GM12878 (cell line): ENCODE measurements at regions not wholly inside any gene's neighbourhood (a gene's known extent, or its start where the extent isn't known, plus 50 kb on each side); places are given as distances from the start of the nearest gene placed in this dataset.

Source experiments
- ATAC-seq: fragments of 200-7000 bp; cut with Tn5 transposase; 3 replicates; pipeline ENCODE4 v1.9.1; 2020; ENCODE audit warnings: mild to moderate bottlenecking, moderate library complexity
- BruUV-seq: library from RNA; stranded (reverse); fragments of 400-500 nt; replicated peaks from 2 replicates; lab custom pipeline; 2021; lab: Mats Ljungman, UMichigan
- CTCF ChIA-PET: fragments of 300-600 bp; sonication (Branson Sonifier 250); formaldehyde crosslinking; extraction: SDS; loops from one replicate; lab custom pipeline; 2021; ENCODE audit warnings: inconsistent platforms; lab: Yijun Ruan, JAX
- POLR2A ChIA-PET: fragments of 350-600 bp; formaldehyde crosslinking; extraction: SDS; loops from one replicate; lab custom pipeline; 2021; ENCODE audit warnings: inconsistent platforms; lab: Charles Lee
- RAD21 ChIA-PET: fragments of 300-600 bp; sonication (Branson Sonifier 250); formaldehyde crosslinking; loops from one replicate; lab custom pipeline; 2023; ENCODE audit warnings: antibody characterized with exemption; ENCODE audit not compliant: unreplicated experiment; lab: Charles Lee
- SMC1A ChIA-PET: fragments of 300-600 bp; sonication (Branson Sonifier 250); formaldehyde crosslinking; loops from one replicate; lab custom pipeline; 2023; ENCODE audit not compliant: unreplicated experiment, uncharacterized antibody; lab: Charles Lee
- DNase-seq: peaks from one replicate; pipeline ENCODE4 v3.0.0-alpha.2; 2011; ENCODE audit warnings: low read depth, low spot score
- FAIRE-seq: peaks from 3 replicates; lab custom pipeline; 2011; peaks lifted over from hg19 to GRCh38; lab: Jason Lieb, UNC
- H2AFZ ChIP-seq: 2 replicates; pipeline ENCODE4 v1.6.0; 2011; ENCODE audit warnings: low read depth, low read length, control low read depth; ENCODE audit not compliant: control insufficient read depth
- H3K27ac ChIP-seq: 2 replicates; pipeline ENCODE4 v1.5.1; 2011; ENCODE audit warnings: control low read depth; ENCODE audit not compliant: control insufficient read depth, insufficient read depth
- H3K27me3 ChIP-seq, 2 experiments: replicated peaks in 1 of 2; 2 replicates each; pipeline versions ENCODE4 v1.6.0 to v1.6.1; 2011; ENCODE audit warnings: low read length in 1 of 2; ENCODE audit not compliant: control insufficient read depth in 2 of 2, insufficient read depth in 2 of 2
- H3K36me3 ChIP-seq, 2 experiments: 2 replicates each; pipeline ENCODE4 v1.5.1; 2011; ENCODE audit warnings: low read length in 1 of 2; ENCODE audit not compliant: control insufficient read depth in 2 of 2, insufficient read depth in 2 of 2
- H3K4me1 ChIP-seq: 2 replicates; pipeline ENCODE4 v1.6.1; 2011; ENCODE audit warnings: mild to moderate bottlenecking, low read length, moderate library complexity, mixed read lengths; ENCODE audit not compliant: control insufficient read depth, insufficient read depth
- H3K4me2 ChIP-seq: 2 replicates; pipeline ENCODE4 v1.6.0; 2011; ENCODE audit warnings: control low read depth; ENCODE audit not compliant: control insufficient read depth, insufficient read depth
- H3K4me3 ChIP-seq: fragments of 200-600 bp; sonication (generic); 2 replicates; pipeline ENCODE4 v1.5.1; 2016
- H3K79me2 ChIP-seq: 2 replicates; pipeline ENCODE4 v1.6.0; 2011; ENCODE audit warnings: low read length; ENCODE audit not compliant: control insufficient read depth, insufficient read depth
- H3K9ac ChIP-seq: 2 replicates; pipeline ENCODE4 v1.8.0; 2011; ENCODE audit warnings: low read length, control low read depth, mixed read lengths; ENCODE audit not compliant: control insufficient read depth, insufficient read depth
- H3K9me3 ChIP-seq: replicated peaks from 3 replicates; pipeline ENCODE4 v1.5.1; 2011; ENCODE audit warnings: mild to moderate bottlenecking, low read length; ENCODE audit not compliant: control insufficient read depth, insufficient read depth
- H4K20me1 ChIP-seq: 2 replicates; pipeline ENCODE4 v1.6.0; 2011; ENCODE audit not compliant: control insufficient read depth, insufficient read depth
- IRF4 ChIP-seq: IDR thresholded peaks from 2 replicates; pipeline ENCODE4 v1.6.1; 2011; ENCODE audit warnings: low read depth, low read length
- MEF2B ChIP-seq: fragments of 450-650 bp; IDR thresholded peaks from 2 replicates; pipeline ENCODE4 v1.6.1; 2018; ENCODE audit warnings: mild to moderate bottlenecking, moderate library complexity; ENCODE audit not compliant: partially characterized antibody, poor library complexity, severe bottlenecking
- NFYA ChIP-seq: IDR thresholded peaks from 2 replicates; pipeline ENCODE4 v1.6.1; 2011; ENCODE audit warnings: low read depth, mild to moderate bottlenecking, low read length, improper control_type of control experiment, borderline replicate concordance
- RAD21 ChIP-seq: IDR thresholded peaks from 2 replicates; pipeline ENCODE4 v1.6.1; 2011; ENCODE audit warnings: mild to moderate bottlenecking, low read depth, low read length, moderate library complexity; ENCODE audit not compliant: insufficient read depth
- RFX5 ChIP-seq: IDR thresholded peaks from 2 replicates; pipeline ENCODE4 v1.6.1; 2011; ENCODE audit warnings: low read depth, low read length, improper control_type of control experiment
- ZZZ3 ChIP-seq: IDR thresholded peaks from 2 replicates; pipeline ENCODE4 v1.6.1; 2011; ENCODE audit warnings: low read depth; ENCODE audit not compliant: control insufficient read depth, insufficient read length
- WGBS: methylation state at CpG from one replicate; pipeline ENCODE4 v1.1.6; 2016; ENCODE audit warnings: low lambda C conversion rate; ENCODE audit not compliant: insufficient replicate concordance, insufficient coverage; ENCODE audit errors: missing lambda C conversion rate; 5-methylcytosine and 5-hydroxymethylcytosine counted together
- in situ Hi-C: fragments of 300-500 bp; cut with MboI; formaldehyde crosslinking; loops from 9 replicates; pipeline ENCODE4 v1.14.3; 2018; ENCODE audit warnings: mixed read lengths
- intact Hi-C: fragments of 100-400 bp; cut with micrococcal nuclease; formaldehyde crosslinking; loops from one replicate; pipeline ENCODE4 v1.14.2; 2022; ENCODE audit not compliant: unreplicated experiment
- TF ChIP-seq, protein P1 (sequence below): fragments of 450-650 bp; IDR thresholded peaks from 2 replicates; pipeline ENCODE4 v1.6.1; 2018; ENCODE audit warnings: borderline replicate concordance, mild to moderate bottlenecking; ENCODE audit not compliant: partially characterized antibody
- TF ChIP-seq, protein P2 (sequence below): fragments of 450-650 bp; formaldehyde crosslinking; IDR thresholded peaks from 2 replicates; pipeline ENCODE4 v1.4.0; 2022; ENCODE audit warnings: mild to moderate bottlenecking, moderate library complexity
- TF ChIP-seq, protein P3 (sequence below): fragments of 450-650 bp; formaldehyde crosslinking; IDR thresholded peaks from 2 replicates; pipeline ENCODE4 v1.5.0; 2022; ENCODE audit warnings: mild to moderate bottlenecking, missing genetic modification characterization

DNA sequence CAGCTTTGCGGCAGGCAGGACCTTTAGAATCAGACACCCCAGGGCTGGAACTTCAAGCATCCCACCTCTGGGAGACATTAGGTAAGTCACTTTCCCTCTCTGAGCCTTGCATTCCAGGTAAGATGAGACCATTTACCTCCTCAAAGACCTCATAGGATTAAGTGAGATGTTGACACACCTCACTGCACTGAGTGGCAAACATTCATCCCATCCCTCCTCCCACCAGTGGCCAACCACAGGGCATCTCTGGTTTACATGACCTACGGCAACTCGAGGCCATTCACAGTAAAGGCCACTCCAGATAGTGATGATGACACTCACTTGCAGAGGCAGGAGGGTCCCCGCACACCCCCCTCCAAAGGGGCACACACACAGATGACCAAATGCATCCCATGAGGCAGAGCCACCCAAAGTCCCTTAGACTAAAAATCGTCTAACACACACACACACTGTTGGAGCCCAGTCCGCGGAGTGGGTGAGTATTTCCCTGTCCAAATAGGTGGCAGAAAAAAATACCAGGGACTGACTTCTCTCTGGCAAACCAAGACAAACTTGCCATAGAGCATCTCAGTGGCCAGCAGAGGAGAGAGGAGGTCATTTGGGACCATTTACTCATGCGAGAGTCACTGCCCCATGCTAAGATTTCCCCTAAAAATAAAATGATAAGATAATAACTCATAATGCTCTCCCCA is 454.9 kb downstream of the SOX9 start (continued):
- TF ChIP-seq MEF2B: no peak

DNA sequence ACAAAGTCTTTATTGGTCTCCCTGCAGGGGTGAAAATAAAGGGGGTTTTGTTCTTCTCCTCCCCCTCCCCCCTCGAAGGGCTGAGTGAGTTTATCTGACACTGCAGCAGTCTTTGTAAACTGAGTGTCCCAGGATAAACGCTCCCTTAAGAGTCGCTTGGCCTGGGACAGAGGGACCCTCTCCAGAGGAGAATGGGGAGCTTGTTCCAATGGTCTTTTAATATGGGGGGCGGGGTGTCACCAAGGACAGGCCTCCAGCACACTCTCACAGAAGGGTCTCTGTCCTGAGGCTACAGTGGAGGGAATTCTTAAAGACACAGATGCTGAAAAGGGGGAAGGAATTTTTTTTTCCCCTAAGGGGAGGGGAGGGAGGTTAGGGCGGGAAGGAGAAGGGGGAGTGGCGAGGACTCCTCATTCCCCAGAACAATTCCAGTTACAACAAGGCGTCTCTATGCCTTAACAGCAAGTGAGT is 455.5 kb downstream of the SOX9 start:
- Histone ChIP-seq H3K27ac (no peak overlapping the region), H3K4me2 (no peak overlapping the region), H3K9me3 (no peaks in the 10 kb centered on the region), H2AFZ (no peak overlapping the region), H3K27me3 (peaks cover 0 to 2% of the 10 kb centered on the region in 2 experiments; a peak in 1 of 4 replicates), H3K79me2 (no peaks in the 10 kb centered on the region), H3K4me1 (no peaks in the 10 kb centered on the region), H3K36me3 (no peaks in the 10 kb centered on the region), H3K4me3 (no peak overlapping the region), H3K9ac (no peak overlapping the region), H4K20me1 (no peaks in the 10 kb centered on the region)
- ChIA-PET CTCF (interaction anchor here (1.3 to 2.2 kb wide), 3 partner anchors 11 to 149 kb away, joined by 3 to 10 read pairs (median 7); no protein-coding TSS in a partner anchor), POLR2A (interaction anchor here (1.5 kb wide), 1 partner anchor 13 kb away, joined by 3 read pairs; no protein-coding TSS in a partner anchor), RAD21 (interaction anchor here (0.6 to 2.0 kb wide), 2 partner anchors 11 to 156 kb away, joined by 3 to 12 read pairs; no protein-coding TSS in a partner anchor), SMC1A (interaction anchor here (0.6 to 5.0 kb wide), 3 partner anchors 12 to 43 kb away, joined by 3 to 30 read pairs (median 5); no protein-coding TSS in a partner anchor)
- BruUV-seq: no TSS peak
- ATAC-seq (no peak), FAIRE-seq (no peak), DNase-seq (no peak)
- in situ Hi-C loops (no loop called here), intact Hi-C loops (no loop called here)
- TF ChIP-seq RFX5 (no peak), ZZZ3 (no peak), MEF2B (no peak), RAD21 (no peak), NFYA (no peak), IRF4 (no peak)
- TF ChIP-seq, protein P1, sequence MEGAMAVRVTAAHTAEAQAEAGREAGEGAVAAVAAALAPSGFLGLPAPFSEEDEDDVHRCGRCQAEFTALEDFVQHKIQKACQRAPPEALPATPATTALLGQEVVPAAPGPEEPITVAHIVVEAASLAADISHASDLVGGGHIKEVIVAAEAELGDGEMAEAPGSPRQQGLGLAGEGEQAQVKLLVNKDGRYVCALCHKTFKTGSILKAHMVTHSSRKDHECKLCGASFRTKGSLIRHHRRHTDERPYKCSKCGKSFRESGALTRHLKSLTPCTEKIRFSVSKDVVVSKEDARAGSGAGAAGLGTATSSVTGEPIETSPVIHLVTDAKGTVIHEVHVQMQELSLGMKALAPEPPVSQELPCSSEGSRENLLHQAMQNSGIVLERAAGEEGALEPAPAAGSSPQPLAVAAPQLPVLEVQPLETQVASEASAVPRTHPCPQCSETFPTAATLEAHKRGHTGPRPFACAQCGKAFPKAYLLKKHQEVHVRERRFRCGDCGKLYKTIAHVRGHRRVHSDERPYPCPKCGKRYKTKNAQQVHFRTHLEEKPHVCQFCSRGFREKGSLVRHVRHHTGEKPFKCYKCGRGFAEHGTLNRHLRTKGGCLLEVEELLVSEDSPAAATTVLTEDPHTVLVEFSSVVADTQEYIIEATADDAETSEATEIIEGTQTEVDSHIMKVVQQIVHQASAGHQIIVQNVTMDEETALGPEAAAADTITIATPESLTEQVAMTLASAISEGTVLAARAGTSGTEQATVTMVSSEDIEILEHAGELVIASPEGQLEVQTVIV: no peak
- TF ChIP-seq, protein P2, sequence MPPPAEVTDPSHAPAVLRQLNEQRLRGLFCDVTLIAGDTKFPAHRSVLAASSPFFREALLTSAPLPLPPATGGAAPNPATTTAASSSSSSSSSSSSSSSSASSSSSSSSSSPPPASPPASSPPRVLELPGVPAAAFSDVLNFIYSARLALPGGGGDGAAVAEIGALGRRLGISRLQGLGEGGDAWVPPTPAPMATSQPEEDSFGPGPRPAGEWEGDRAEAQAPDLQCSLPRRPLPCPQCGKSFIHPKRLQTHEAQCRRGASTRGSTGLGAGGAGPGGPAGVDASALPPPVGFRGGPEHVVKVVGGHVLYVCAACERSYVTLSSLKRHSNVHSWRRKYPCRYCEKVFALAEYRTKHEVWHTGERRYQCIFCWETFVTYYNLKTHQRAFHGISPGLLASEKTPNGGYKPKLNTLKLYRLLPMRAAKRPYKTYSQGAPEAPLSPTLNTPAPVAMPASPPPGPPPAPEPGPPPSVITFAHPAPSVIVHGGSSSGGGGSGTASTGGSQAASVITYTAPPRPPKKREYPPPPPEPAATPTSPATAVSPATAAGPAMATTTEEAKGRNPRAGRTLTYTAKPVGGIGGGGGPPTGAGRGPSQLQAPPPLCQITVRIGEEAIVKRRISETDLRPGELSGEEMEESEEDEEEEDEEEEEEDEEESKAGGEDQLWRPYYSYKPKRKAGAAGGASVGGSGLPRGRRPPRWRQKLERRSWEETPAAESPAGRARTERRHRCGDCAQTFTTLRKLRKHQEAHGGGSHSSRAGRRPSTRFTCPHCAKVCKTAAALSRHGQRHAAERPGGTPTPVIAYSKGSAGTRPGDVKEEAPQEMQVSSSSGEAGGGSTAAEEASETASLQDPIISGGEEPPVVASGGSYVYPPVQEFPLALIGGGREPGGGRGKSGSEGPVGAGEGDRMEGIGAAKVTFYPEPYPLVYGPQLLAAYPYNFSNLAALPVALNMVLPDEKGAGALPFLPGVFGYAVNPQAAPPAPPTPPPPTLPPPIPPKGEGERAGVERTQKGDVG (CRISPR knock-in tag): no peak
- TF ChIP-seq, protein P3, sequence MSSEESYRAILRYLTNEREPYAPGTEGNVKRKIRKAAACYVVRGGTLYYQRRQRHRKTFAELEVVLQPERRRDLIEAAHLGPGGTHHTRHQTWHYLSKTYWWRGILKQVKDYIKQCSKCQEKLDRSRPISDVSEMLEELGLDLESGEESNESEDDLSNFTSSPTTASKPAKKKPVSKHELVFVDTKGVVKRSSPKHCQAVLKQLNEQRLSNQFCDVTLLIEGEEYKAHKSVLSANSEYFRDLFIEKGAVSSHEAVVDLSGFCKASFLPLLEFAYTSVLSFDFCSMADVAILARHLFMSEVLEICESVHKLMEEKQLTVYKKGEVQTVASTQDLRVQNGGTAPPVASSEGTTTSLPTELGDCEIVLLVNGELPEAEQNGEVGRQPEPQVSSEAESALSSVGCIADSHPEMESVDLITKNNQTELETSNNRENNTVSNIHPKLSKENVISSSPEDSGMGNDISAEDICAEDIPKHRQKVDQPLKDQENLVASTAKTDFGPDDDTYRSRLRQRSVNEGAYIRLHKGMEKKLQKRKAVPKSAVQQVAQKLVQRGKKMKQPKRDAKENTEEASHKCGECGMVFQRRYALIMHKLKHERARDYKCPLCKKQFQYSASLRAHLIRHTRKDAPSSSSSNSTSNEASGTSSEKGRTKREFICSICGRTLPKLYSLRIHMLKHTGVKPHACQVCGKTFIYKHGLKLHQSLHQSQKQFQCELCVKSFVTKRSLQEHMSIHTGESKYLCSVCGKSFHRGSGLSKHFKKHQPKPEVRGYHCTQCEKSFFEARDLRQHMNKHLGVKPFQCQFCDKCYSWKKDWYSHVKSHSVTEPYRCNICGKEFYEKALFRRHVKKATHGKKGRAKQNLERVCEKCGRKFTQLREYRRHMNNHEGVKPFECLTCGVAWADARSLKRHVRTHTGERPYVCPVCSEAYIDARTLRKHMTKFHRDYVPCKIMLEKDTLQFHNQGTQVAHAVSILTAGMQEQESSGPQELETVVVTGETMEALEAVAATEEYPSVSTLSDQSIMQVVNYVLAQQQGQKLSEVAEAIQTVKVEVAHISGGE: no peak
- 18% methylated on average over 5 of the region's 7 CpGs for WGBS
